GM23338 (cell line): ENCODE measurements at regions not wholly inside any gene's neighbourhood (a gene's known extent, or its start where the extent isn't known, plus 50 kb on each side); places are given as distances from the start of the nearest gene placed in this dataset.

Experiments
- CTCF ChIP-seq, 2 experiments: fragments of 200-600 bp in 1 of 2; sonication (generic) in 1 of 2; conservative IDR thresholded peaks; 2 replicates each; pipeline versions ENCODE4 v1.5.1 to v1.6.1; 2016 to 2017; ENCODE audit warnings: antibody characterized with exemption in 2 of 2, low read depth in 2 of 2, mild to moderate bottlenecking in 2 of 2, moderate library complexity in 1 of 2
- ETS1 ChIP-seq: IDR thresholded peaks from 2 replicates; pipeline ENCODE4 v1.6.1; 2016; ENCODE audit warnings: antibody characterized with exemption
- EZH2 ChIP-seq: fragments of 200-600 bp; sonication (generic); IDR thresholded peaks from one replicate; pipeline ENCODE4 v1.8.0; 2017; ENCODE audit warnings: antibody characterized with exemption, mild to moderate bottlenecking, low read depth; ENCODE audit not compliant: unreplicated experiment
- EZH2phosphoT487 ChIP-seq: fragments of 200-600 bp; sonication (generic); IDR thresholded peaks from one replicate; pipeline ENCODE4 v1.8.1; 2018; ENCODE audit warnings: antibody characterized with exemption; ENCODE audit not compliant: unreplicated experiment
- NANOG ChIP-seq: IDR thresholded peaks from 2 replicates; pipeline ENCODE4 v1.6.1; 2016; ENCODE audit warnings: antibody characterized with exemption, borderline replicate concordance
- POLR2AphosphoS5 ChIP-seq: IDR thresholded peaks from 2 replicates; pipeline ENCODE4 v1.6.1; 2016; ENCODE audit warnings: antibody characterized with exemption, low read depth
- STAT1 ChIP-seq: IDR thresholded peaks from one replicate; pipeline ENCODE4 v1.6.1; 2016; ENCODE audit warnings: antibody characterized with exemption; ENCODE audit not compliant: unreplicated experiment

- no peak for TF ChIP-seq CTCF (conservative IDR thresholded peaks at IDR 0.05; ENCODE audit: low read depth in 2 of 2)
- no peak for TF ChIP-seq POLR2AphosphoS5
- TF ChIP-seq EZH2: no peak
- TF ChIP-seq EZH2phosphoT487: no peak
- TF ChIP-seq ETS1: no peak
- TF ChIP-seq NANOG: no peak
- no peak for TF ChIP-seq STAT1
Observed at GRCh38 chr13:50334944-50335343, 319.7 kb downstream of the KCNRG start.
